GM23248 (cell line): ENCODE measurements at regions not wholly inside any gene's neighbourhood (a gene's known extent, or its start where the extent isn't known, plus 50 kb on each side); places are given as distances from the start of the nearest gene placed in this dataset.

Source experiments
- EZH2 ChIP-seq: fragments of 200-600 bp; sonication (generic); IDR thresholded peaks from 2 replicates; pipeline ENCODE4 v1.6.1; 2018; ENCODE audit warnings: antibody characterized with exemption, mild to moderate bottlenecking; ENCODE audit not compliant: insufficient read depth, poor library complexity, severe bottlenecking
- EZH2phosphoT487 ChIP-seq: fragments of 200-600 bp; sonication (generic); IDR thresholded peaks from 2 replicates; pipeline ENCODE4 v1.6.1; 2018; ENCODE audit warnings: antibody characterized with exemption, moderate library complexity, mild to moderate bottlenecking, low read depth; ENCODE audit not compliant: insufficient read depth

DNA sequence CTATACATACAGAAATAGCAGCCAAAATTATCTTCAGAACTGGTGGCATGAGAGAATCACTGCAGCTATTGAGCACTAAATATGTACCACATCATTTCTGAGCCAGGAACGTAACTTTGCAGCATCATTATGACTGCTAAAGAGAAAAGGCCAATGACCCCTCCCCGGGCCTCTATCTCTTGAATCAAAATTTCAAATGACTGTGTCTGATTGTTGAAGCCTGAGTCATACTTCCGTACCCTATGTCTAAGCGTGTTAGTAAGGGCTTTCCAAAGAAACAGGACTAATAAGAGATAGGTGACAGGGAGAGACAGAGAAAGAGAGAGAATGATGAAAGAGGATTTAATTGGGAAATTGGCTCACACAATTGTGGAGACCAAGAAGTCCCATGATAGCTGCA is 445.5 kb upstream of the SPANXN1 start:
- no peak for TF ChIP-seq EZH2
- no peak for TF ChIP-seq EZH2phosphoT487
